NCI-H446 treated with DMSO at 0.1 percent for 48 hours (cell line): ENCODE measurements at regions not wholly inside any gene's neighbourhood (a gene's known extent, or its start where the extent isn't known, plus 50 kb on each side); places are given as distances from the start of the nearest gene placed in this dataset.

Source experiments
- DNase-seq: peaks from one replicate; lab custom pipeline; 2025; lab: John Stamatoyannopoulos, UW

GRCh38 chr21:35116777-35117176 lies 67.7 kb upstream of the RUNX1 start:
- no peak for DNase-seq

- DNase-seq, result no peak
These were observed 64.0 kb upstream of the RUNX1 start for GRCh38 chr21:35113064-35113463.

- DNase-seq, result no peak
These were observed 62.3 kb upstream of the RUNX1 start for GRCh38 chr21:35111321-35111930.

- DNase-seq, result no peak
These were observed 59.8 kb upstream of the RUNX1 start for GRCh38 chr21:35108887-35109286.

DNA sequence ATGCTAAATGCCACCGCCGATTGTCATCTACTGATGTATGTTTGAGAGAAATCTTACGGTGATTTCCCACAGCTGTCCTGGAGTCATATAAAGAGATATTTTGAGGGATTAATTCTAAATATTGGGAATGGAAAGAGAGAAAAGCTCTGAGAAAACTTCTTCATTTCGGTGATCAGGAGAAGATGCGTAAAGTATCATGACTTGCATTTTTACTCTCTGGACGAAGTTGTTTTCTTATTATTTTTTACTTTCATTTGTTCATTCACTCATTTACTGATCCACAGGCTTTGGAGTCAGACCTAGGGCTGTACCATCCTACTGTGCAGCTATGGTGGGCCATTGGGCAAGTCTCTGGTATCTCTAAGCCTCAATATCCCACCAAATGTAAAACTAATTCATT lies 58.4 kb upstream of the RUNX1 start:
- DNase-seq, result no peak

- DNase-seq, result no peak
These were observed 57.2 kb upstream of the RUNX1 start for GRCh38 chr21:35106246-35106835.

DNA sequence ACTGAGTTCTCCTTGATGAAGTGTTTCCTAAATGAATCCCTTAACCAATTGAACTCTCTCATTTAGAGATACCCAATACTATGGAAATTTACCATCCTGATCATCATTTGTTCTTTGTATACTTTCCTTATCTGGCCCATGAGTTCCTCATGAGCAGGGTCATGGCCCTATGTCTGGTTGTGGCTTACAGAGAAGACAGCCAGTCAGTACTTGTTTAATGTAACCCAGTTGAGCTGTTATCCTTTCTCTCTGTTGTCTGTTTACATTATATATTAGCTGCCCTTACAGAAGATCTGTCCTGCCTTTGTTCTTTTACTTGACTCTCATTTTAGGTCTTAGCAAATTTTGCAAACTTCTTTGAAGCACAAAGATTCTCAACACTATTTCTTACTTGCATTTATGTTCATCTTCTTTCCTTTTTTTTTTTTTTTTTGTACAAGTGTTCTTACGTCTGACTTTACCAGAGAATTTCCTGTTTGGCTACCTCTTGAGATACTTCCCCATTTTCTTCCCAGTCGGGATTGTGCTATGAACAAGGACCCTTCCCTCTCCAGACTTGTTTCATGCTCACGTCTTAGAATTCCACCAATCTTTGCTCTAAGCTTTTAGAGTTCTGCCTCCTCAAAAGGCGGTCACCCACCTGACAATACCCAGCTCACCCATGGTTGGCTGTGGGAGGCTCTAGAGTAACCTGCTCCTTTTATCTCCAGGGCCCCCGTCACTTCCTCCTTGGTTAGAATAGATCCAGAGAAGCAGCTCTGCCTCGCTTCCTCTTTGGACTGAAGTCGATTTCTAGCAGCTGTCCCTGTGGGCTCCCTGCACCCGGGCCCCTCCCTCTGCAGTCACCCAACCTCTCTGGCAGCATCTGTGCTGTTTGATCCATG lies 53.6 kb upstream of the RUNX1 start:
- no peak for DNase-seq

GRCh38 chr21:35100349-35100811 lies 51.3 kb upstream of the RUNX1 start:
- no peak for DNase-seq

DNA sequence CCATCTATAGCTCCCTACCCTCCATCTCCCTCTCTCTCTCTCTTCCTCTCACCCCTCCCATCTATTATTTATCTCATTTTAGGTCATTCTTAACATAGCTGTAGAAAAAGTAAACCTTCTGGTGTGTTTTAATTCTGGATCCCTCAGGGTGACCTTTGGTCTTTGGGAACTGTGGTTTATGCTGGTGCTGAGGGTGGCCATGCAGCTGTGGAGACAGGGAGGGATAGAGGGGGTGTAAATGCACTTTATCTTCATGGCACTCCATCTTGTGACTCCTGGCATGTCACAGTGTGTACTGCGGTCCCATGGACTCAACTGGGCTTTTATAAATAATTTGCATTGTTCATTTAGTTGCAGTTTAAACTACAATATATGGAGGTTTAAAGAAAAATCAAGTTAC lies 50.2 kb upstream of the RUNX1 start:
- DNase-seq, result no peak
